GM23338 (cell line): ENCODE measurements at regions not wholly inside any gene's neighbourhood (a gene's known extent, or its start where the extent isn't known, plus 50 kb on each side); places are given as distances from the start of the nearest gene placed in this dataset.

Source experiments
- ATAC-seq: fragments of 200-7000 bp; cut with Tn5 transposase; 3 replicates; pipeline ENCODE4 v1.9.1; 2020
- DNase-seq: peaks from one replicate; pipeline ENCODE4 v3.0.0-alpha.2; 2015; ENCODE audit warnings: low spot score
- H2AFZ ChIP-seq: fragments of 200-600 bp; sonication (generic); 2 replicates; pipeline ENCODE4 v1.8.0; 2016; ENCODE audit warnings: antibody characterized with exemption, mild to moderate bottlenecking, moderate library complexity
- H3F3A ChIP-seq: fragments of 200-600 bp; sonication (generic); replicated peaks from 2 replicates; pipeline ENCODE4 v1.8.0; 2017; ENCODE audit warnings: antibody characterized with exemption, mixed run types, low read depth
- H3K27ac ChIP-seq: fragments of 200-600 bp; sonication (generic); 2 replicates; pipeline ENCODE4 v1.6.1; 2016; ENCODE audit warnings: low read depth
- H3K27me3 ChIP-seq: fragments of 200-600 bp; sonication (generic); 2 replicates; pipeline ENCODE4 v1.8.0; 2016; ENCODE audit warnings: mild to moderate bottlenecking, mixed run types, moderate library complexity; ENCODE audit not compliant: insufficient read depth
- H3K36me3 ChIP-seq: fragments of 200-600 bp; sonication (generic); 2 replicates; pipeline ENCODE4 v1.8.0; 2016; ENCODE audit warnings: mild to moderate bottlenecking; ENCODE audit not compliant: insufficient read depth
- H3K4me1 ChIP-seq: fragments of 200-600 bp; sonication (generic); 2 replicates; pipeline ENCODE4 v1.8.0; 2016; ENCODE audit warnings: mild to moderate bottlenecking, moderate library complexity; ENCODE audit not compliant: insufficient read depth
- H3K4me2 ChIP-seq: fragments of 200-600 bp; sonication (generic); 2 replicates; pipeline ENCODE4 v1.7.1; 2017; ENCODE audit warnings: mixed run types
- H3K4me3 ChIP-seq: fragments of 200-600 bp; sonication (generic); 2 replicates; pipeline ENCODE4 v1.6.1; 2016; ENCODE audit warnings: mixed run types
- H3K79me2 ChIP-seq: fragments of 200-600 bp; sonication (generic); replicated peaks from 2 replicates; pipeline ENCODE4 v1.8.0; 2017; ENCODE audit warnings: mild to moderate bottlenecking; ENCODE audit not compliant: insufficient read depth
- H3K9me2 ChIP-seq: fragments of 200-600 bp; sonication (generic); 2 replicates; pipeline ENCODE4 v1.8.0; 2017; ENCODE audit not compliant: insufficient read depth
- H4K20me1 ChIP-seq: fragments of 200-600 bp; sonication (generic); replicated peaks from 2 replicates; pipeline ENCODE4 v1.8.0; 2017; ENCODE audit warnings: mild to moderate bottlenecking; ENCODE audit not compliant: insufficient read depth
- H3K27ac Mint-ChIP-seq: 2 replicates; pipeline ENCODE4 v1.8.0; 2020; ENCODE audit warnings: inconsistent platforms, mild to moderate bottlenecking, moderate library complexity, mixed read lengths
- H3K27me3 Mint-ChIP-seq: 3 replicates; pipeline ENCODE4 v1.8.0; 2022; ENCODE audit warnings: low read depth, mild to moderate bottlenecking, moderate library complexity, mixed read lengths, inconsistent platforms; ENCODE audit not compliant: insufficient read depth, poor library complexity
- H3K36me3 Mint-ChIP-seq: 3 replicates; pipeline ENCODE4 v1.8.0; 2021; ENCODE audit warnings: low read depth, mild to moderate bottlenecking, inconsistent platforms, moderate library complexity, mixed read lengths
- H3K4me1 Mint-ChIP-seq: 3 replicates; pipeline ENCODE4 v1.8.0; 2020; ENCODE audit warnings: mild to moderate bottlenecking, inconsistent platforms, mixed read lengths
- H3K4me3 Mint-ChIP-seq: 3 replicates; pipeline ENCODE4 v1.8.0; 2021; ENCODE audit warnings: moderate library complexity, mild to moderate bottlenecking, inconsistent platforms, mixed read lengths
- H3K9me3 Mint-ChIP-seq: 3 replicates; pipeline ENCODE4 v1.8.0; 2020; ENCODE audit warnings: moderate library complexity, mild to moderate bottlenecking, inconsistent platforms, mixed read lengths
- CREB1 ChIP-seq: fragments of 250-450 bp; sonication (Bioruptor Pico); IDR thresholded peaks from 2 replicates; pipeline ENCODE4 v1.5.0; 2020; ENCODE audit warnings: low read depth, mild to moderate bottlenecking, moderate library complexity
- EZH2 ChIP-seq: fragments of 200-600 bp; sonication (generic); IDR thresholded peaks from one replicate; pipeline ENCODE4 v1.8.0; 2017; ENCODE audit warnings: antibody characterized with exemption, mild to moderate bottlenecking, low read depth; ENCODE audit not compliant: unreplicated experiment
- EZH2phosphoT487 ChIP-seq: fragments of 200-600 bp; sonication (generic); IDR thresholded peaks from one replicate; pipeline ENCODE4 v1.8.1; 2018; ENCODE audit warnings: antibody characterized with exemption; ENCODE audit not compliant: unreplicated experiment
- JUNB ChIP-seq: IDR thresholded peaks from one replicate; pipeline ENCODE4 v1.6.1; 2016; ENCODE audit warnings: antibody characterized with exemption; ENCODE audit not compliant: unreplicated experiment
- NANOG ChIP-seq: IDR thresholded peaks from 2 replicates; pipeline ENCODE4 v1.6.1; 2016; ENCODE audit warnings: antibody characterized with exemption, borderline replicate concordance
- POLR2AphosphoS5 ChIP-seq: IDR thresholded peaks from 2 replicates; pipeline ENCODE4 v1.6.1; 2016; ENCODE audit warnings: antibody characterized with exemption, low read depth
- STAT1 ChIP-seq: IDR thresholded peaks from one replicate; pipeline ENCODE4 v1.6.1; 2016; ENCODE audit warnings: antibody characterized with exemption; ENCODE audit not compliant: unreplicated experiment
- ZNF114 ChIP-seq: fragments of 250-450 bp; sonication (Bioruptor Pico); IDR thresholded peaks from 2 replicates; pipeline ENCODE4 v1.5.0; 2020; ENCODE audit warnings: mild to moderate bottlenecking, moderate library complexity
- ZNF331 ChIP-seq: fragments of 250-450 bp; sonication (Bioruptor Pico); IDR thresholded peaks from 2 replicates; pipeline ENCODE4 v1.5.0; 2020; ENCODE audit warnings: low read depth, mild to moderate bottlenecking, moderate library complexity
- TF ChIP-seq, protein P1 (sequence below): IDR thresholded peaks from 2 replicates; pipeline ENCODE4 v1.6.1; 2016; ENCODE audit warnings: antibody characterized with exemption
- TF ChIP-seq, protein P2 (sequence below): fragments of 250-450 bp; sonication (Bioruptor Pico); IDR thresholded peaks from 2 replicates; pipeline ENCODE4 v1.5.0; 2020; ENCODE audit warnings: mild to moderate bottlenecking, moderate library complexity

DNA sequence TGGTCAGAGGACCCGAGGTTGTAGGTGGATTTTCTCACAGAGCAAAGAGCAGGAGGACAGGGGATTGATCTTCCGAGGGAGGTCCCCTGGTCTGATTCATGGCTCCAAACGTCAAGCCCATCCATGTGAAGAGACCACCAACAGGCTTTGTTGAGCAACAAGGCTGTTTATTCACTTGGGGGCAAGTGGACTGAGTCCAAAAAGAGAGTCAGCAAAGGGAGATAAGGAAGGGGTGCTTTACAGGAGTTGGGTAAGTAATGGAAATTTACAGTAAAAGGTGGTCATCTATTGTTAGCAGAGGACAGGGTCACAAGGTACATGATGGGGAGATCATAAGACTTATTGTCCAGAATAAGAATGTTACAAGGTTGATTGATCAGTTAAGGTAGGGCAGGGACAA, 2285.8 kb downstream of the TP53TG3F start:
- ATAC-seq (no peak), DNase-seq (no peak)
- peaks cover 57% of the 10 kb centered on the region for H3K36me3 Mint-ChIP-seq
- Histone ChIP-seq H3K9me2 (no peaks in the 10 kb centered on the region), H3K36me3 (no peaks in the 10 kb centered on the region; the same call in 1 of the 2 replicates), H3K27me3 (no peaks in the 10 kb centered on the region), H3K27ac (no peak overlapping the region), H2AFZ (no peak overlapping the region), H4K20me1 (no peaks in the 10 kb centered on the region), H3K4me3 (no peak overlapping the region), H3F3A (no peaks in the 10 kb centered on the region), H3K4me2 (no peak overlapping the region), H3K79me2 (no peaks in the 10 kb centered on the region), H3K4me1 (no peaks in the 10 kb centered on the region)
- no peak overlapping the region; the same call in 2 of the 3 replicates for H3K4me3 Mint-ChIP-seq
- TF ChIP-seq POLR2AphosphoS5: no peak
- TF ChIP-seq NANOG: no peak
- no peak for TF ChIP-seq EZH2phosphoT487
- no peak for TF ChIP-seq STAT1
- peaks cover 99% of the 10 kb centered on the region for H3K9me3 Mint-ChIP-seq
- H3K4me1 Mint-ChIP-seq: no peaks in the 10 kb centered on the region; the same call in 2 of the 3 replicates
- no peak overlapping the region for H3K27ac Mint-ChIP-seq
- peaks cover 4% of the 10 kb centered on the region for H3K27me3 Mint-ChIP-seq

GRCh38 chr16:35745821-35746248, 2286.4 kb downstream of the TP53TG3F start:
- Histone ChIP-seq H3F3A (no peaks in the 10 kb centered on the region), H4K20me1 (no peaks in the 10 kb centered on the region), H3K4me1 (no peaks in the 10 kb centered on the region), H3K27ac (no peak overlapping the region), H3K79me2 (no peaks in the 10 kb centered on the region), H3K27me3 (no peaks in the 10 kb centered on the region), H2AFZ (no peak overlapping the region), H3K4me3 (no peak overlapping the region), H3K36me3 (no peaks in the 10 kb centered on the region; the same call in 1 of the 2 replicates), H3K4me2 (no peak overlapping the region), H3K9me2 (no peaks in the 10 kb centered on the region)
- peaks cover 99% of the 10 kb centered on the region for H3K9me3 Mint-ChIP-seq
- peaks cover 51% of the 10 kb centered on the region for H3K36me3 Mint-ChIP-seq
- H3K4me3 Mint-ChIP-seq: no peak overlapping the region
- DNase-seq: no peak
- ATAC-seq: no peak
- TF ChIP-seq EZH2 (no peak), ZNF114 (CRISPR knock-in tag) (no peak), JUNB (no peak), CREB1 (CRISPR knock-in tag) (no peak), NANOG (no peak), STAT1 (no peak), ZNF331 (CRISPR knock-in tag) (no peak)
- TF ChIP-seq, protein P1, sequence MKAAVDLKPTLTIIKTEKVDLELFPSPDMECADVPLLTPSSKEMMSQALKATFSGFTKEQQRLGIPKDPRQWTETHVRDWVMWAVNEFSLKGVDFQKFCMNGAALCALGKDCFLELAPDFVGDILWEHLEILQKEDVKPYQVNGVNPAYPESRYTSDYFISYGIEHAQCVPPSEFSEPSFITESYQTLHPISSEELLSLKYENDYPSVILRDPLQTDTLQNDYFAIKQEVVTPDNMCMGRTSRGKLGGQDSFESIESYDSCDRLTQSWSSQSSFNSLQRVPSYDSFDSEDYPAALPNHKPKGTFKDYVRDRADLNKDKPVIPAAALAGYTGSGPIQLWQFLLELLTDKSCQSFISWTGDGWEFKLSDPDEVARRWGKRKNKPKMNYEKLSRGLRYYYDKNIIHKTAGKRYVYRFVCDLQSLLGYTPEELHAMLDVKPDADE: no peak
- TF ChIP-seq, protein P2, sequence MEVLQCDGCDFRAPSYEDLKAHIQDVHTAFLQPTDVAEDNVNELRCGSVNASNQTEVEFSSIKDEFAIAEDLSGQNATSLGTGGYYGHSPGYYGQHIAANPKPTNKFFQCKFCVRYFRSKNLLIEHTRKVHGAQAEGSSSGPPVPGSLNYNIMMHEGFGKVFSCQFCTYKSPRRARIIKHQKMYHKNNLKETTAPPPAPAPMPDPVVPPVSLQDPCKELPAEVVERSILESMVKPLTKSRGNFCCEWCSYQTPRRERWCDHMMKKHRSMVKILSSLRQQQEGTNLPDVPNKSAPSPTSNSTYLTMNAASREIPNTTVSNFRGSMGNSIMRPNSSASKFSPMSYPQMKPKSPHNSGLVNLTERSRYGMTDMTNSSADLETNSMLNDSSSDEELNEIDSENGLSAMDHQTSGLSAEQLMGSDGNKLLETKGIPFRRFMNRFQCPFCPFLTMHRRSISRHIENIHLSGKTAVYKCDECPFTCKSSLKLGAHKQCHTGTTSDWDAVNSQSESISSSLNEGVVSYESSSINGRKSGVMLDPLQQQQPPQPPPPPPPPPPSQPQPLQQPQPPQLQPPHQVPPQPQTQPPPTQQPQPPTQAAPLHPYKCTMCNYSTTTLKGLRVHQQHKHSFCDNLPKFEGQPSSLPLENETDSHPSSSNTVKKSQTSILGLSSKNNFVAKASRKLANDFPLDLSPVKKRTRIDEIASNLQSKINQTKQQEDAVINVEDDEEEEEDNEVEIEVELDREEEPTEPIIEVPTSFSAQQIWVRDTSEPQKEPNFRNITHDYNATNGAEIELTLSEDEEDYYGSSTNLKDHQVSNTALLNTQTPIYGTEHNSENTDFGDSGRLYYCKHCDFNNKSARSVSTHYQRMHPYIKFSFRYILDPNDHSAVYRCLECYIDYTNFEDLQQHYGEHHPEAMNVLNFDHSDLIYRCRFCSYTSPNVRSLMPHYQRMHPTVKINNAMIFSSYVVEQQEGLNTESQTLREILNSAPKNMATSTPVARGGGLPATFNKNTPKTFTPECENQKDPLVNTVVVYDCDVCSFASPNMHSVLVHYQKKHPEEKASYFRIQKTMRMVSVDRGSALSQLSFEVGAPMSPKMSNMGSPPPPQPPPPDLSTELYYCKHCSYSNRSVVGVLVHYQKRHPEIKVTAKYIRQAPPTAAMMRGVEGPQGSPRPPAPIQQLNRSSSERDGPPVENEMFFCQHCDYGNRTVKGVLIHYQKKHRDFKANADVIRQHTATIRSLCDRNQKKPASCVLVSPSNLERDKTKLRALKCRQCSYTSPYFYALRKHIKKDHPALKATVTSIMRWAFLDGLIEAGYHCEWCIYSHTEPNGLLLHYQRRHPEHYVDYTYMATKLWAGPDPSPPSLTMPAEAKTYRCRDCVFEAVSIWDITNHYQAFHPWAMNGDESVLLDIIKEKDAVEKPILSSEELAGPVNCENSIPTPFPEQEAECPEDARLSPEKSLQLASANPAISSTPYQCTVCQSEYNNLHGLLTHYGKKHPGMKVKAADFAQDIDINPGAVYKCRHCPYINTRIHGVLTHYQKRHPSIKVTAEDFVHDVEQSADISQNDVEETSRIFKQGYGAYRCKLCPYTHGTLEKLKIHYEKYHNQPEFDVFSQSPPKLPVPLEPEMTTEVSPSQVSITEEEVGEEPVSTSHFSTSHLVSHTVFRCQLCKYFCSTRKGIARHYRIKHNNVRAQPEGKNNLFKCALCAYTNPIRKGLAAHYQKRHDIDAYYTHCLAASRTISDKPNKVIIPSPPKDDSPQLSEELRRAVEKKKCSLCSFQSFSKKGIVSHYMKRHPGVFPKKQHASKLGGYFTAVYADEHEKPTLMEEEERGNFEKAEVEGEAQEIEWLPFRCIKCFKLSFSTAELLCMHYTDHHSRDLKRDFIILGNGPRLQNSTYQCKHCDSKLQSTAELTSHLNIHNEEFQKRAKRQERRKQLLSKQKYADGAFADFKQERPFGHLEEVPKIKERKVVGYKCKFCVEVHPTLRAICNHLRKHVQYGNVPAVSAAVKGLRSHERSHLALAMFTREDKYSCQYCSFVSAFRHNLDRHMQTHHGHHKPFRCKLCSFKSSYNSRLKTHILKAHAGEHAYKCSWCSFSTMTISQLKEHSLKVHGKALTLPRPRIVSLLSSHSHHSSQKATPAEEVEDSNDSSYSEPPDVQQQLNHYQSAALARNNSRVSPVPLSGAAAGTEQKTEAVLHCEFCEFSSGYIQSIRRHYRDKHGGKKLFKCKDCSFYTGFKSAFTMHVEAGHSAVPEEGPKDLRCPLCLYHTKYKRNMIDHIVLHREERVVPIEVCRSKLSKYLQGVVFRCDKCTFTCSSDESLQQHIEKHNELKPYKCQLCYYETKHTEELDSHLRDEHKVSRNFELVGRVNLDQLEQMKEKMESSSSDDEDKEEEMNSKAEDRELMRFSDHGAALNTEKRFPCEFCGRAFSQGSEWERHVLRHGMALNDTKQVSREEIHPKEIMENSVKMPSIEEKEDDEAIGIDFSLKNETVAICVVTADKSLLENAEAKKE: no peak
- H3K4me1 Mint-ChIP-seq: no peaks in the 10 kb centered on the region; the same call in 2 of the 3 replicates
- no peak overlapping the region for H3K27ac Mint-ChIP-seq
- peaks cover 2% of the 10 kb centered on the region for H3K27me3 Mint-ChIP-seq
